EL (cell line): ENCODE measurements at regions not wholly inside any gene's neighbourhood (a gene's known extent, or its start where the extent isn't known, plus 50 kb on each side); places are given as distances from the start of the nearest gene placed in this dataset.

Experiments used
- DNase-seq: peaks from one replicate; pipeline ENCODE4 v3.0.0-alpha.2; 2016

GRCh38 chr5:2525351-2525750, 226.1 kb downstream of the IRX2 start:
- DNase-seq, result no peak

- no peak for DNase-seq
Measured at GRCh38 chr5:2524620-2525019, 226.9 kb downstream of the IRX2 start.

DNA sequence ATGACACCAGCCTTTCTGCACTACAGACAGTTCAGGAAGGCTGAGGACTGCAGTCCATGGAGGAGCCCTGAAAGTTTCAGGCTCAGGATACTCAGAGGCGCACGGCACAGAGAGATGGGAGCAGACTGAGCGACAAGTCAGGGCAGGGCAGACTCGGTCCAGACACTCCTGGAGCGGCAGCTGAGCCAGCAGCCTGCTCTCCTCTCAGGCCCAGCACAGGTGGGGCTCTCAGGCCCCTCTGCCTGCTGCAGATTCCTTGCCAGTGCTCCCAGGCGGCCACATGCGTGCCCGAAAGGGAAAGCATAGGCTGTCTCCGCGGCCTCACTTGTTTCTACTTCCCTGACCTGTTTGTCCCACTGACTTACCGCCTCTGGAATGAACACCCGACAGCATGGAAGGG, 228.3 kb downstream of the IRX2 start:
- no peak for DNase-seq

DNA sequence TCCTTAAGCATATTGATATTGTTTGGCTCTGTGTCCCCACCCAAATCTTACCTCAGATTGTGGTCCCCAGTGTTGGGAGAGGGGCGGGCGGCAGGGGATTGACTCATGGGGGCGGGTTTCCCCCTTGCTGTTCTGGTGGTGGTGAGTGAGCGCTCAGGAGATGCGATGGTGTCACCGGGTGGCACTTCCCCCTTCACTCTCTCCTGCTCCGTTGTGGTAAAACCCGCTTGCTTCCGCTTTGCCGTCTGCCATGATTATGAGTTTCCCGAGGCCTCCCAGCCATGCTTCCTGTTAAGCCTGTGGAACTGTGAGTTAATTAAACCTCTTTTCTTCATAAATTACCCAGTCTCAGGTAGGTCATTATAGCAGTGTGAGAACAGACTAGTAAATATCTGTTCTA, 229.1 kb downstream of the IRX2 start:
- no peak for DNase-seq

DNA sequence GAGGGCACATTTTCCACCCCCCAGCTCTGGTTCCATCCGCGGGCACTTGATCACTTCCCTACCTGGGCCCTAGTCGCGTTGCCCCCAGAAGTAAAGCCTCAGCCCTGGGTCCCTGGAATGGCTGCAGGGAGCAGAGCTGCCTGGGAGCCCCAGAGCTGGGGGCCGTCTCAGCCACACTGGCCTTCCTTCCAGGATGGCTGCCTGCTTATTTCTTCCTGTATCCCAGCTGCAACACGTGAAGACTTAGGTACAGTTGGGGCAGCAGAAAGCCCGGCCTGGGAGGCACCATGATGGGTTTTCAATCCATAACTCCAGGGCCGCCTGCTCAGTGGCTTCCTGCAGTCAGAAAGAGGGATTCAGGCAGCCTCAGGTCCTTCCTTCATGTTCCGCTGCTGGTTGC, 232.3 kb downstream of the IRX2 start:
- DNase-seq, result no peak

GRCh38 chr5:2517451-2517850, 234.0 kb downstream of the IRX2 start:
- no peak for DNase-seq

DNA sequence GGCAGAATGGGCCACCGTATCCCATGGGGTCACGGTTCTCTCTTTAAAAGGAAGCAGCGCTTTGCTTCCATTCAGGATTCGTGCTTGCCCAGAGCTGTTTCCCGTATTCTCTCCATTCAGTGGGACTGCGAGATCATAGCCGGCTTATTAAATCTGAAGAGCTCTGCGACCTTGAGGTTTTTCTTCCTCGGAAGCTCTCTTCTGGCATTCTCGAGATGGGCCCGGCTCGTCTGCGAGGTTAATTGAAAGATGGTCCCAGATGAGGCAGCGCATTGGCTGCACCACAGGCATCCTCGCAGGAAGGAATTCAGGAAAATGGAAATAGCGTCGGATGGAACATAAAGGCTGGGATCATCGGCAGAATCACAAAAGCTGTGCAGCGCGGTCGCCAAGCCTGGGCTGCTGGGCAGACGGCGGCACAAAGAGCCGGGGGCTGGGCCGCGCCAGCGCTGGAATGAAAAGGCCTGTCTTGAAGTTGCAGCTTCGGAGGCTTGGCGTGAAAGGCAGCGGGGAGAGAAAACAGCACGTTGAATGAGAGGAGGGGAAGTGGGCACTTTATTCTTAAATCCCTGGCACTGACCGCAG, 236.2 kb downstream of the IRX2 start:
- no peak for DNase-seq

DNA sequence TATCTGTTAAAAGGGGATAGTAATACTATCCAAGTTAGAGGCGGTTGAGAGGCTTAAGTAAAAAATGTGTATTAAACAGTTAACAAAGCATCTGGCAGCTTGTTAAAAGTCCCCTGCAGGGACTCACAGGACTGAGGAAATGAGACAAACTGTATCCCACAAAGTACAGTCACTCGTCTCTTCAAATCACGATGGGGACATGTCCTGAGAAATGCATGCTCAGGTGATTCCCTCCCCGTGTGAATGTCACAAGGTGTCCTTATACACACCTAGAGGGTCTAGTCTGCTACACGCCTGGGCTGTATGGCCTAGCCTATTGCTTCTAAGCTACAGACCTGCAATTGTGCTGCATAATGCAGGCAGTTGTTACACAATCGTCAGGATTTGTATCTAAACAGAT, 237.0 kb downstream of the IRX2 start:
- no peak for DNase-seq

- no peak for DNase-seq
Measured at GRCh38 chr5:2511706-2512105, 239.8 kb downstream of the IRX2 start.

DNA sequence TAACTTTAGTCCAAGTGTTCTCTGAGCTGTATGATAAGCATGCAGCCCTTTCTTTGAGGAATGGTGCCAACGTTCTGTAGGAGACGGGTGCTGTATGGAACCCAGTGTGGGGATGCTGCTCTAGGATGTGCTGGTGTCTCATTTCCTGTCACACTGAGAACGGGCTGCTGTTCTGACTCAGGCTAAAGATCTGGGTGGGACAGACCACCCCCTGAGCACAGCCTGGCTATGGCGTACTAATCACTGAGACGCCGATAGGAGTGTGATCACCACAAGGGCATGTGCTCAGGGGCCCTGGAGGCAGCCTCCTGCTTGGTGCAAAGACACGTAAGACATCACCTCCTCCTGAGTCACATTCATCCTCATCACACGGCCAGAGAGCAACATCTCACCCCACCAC, 240.4 kb downstream of the IRX2 start:
- DNase-seq, result no peak

DNA sequence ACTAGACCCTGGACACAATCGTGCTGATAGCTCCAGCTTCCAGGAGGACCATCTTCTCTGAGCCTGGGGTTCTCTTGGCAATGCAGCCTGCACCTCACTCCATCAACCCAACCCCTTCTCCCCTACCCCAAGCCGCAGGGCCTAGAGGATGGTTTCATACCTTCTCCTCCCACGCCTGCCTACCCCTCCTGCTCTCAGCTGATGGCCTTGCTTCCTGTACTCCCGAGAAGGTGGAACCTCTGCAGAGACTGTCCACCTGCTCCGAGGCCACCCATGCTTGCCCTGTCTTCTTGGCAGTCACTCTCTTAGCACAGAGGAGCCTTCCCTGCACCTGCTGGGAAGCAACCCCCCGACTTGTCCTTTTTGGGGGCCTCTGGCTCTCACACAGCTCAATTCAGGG, 241.9 kb downstream of the IRX2 start:
- no peak for DNase-seq

GRCh38 chr5:2508514-2508913, 243.0 kb downstream of the IRX2 start:
- no peak for DNase-seq

DNA sequence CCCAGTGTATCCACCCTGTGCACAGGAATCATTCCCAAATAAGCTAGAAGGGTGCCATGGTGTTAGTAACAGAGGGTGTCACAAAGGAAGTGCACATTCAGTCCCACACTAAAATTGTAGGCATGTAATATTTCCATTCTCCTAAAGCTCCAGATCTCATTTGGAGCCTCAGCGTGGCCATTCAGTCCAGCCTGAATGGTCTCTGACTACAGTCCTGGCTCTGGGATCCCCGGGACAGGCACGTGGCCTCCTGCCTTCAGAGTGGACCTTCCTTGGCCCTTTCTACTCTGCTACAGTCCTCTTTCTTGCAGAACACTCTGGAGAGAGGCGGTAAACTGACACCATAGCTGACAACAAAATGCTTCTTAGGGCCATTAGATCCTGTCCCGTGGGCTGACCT, 243.9 kb downstream of the IRX2 start:
- no peak for DNase-seq

DNA sequence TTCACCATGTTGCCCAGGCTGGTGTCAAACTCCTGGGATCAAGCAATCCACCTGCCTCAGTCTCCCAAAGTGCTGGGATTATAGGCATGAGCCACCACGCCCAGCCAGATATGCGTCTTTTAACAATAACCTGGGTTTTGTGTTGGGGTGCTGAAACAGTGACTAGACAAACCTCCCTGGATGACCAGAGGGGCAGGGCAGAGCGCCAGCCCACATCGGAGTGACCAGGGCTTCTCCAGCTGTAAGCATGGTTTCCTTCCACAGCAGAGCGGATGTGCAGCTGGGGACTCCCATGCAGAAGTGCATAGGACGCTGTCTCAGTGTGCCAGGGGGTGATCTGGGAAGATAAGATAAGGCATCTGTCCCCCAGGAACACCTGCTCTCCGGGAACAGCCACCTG, 244.9 kb downstream of the IRX2 start:
- DNase-seq, result no peak

- no peak for DNase-seq
Measured at GRCh38 chr5:2505217-2505616, 246.3 kb downstream of the IRX2 start.

DNA sequence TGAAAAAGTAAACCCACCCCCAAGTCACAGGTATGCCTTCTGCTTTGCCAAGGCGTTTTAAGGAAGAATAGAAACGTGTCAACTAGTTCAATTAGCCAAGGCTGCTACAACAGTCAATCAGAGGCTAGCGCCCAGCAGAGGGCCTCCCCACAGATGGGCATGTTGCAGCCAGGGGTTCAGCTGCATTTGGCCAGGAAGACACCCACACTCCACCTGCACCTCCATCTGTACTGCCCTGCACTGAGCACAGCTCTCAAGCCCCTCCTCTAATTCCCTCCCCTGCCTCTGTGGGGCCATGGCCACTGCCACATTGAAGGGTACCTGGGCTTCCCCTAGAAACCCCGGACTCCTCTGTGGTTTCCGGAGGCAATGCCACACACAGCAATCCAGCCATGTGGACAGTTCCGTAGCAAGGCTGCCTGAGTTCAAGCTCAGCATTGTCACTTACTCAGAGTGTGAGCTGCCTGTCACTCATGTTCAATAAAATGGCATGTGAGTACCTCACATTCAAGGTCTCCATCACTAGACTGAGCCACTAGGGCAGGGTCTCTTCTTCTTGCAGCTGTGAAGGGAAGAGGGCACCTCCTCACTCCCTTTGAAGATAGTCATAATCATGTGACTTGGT, 248.4 kb downstream of the IRX2 start:
- DNase-seq, result no peak

DNA sequence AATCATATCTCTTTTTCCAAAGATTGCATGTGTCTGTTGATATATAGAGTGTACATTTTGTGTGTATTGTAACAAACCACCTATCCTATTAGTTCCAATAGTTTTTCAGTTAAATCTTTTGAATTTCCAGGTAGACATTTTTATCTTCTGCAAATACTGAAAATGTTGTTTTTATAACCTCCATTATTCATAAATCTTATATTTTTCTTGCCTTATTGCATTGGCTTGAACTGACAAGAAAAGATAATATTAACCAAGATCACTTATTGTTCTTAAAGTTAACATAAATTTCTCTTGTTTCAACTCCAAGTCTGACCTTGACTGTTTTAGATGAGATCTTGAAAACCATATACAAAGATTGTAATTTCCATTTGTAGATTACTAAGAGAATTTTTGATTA, 251.6 kb downstream of the IRX2 start:
- no peak for DNase-seq

- no peak for DNase-seq
Measured at GRCh38 chr5:2496891-2497290, 254.6 kb downstream of the IRX2 start.

- no peak for DNase-seq
Measured at GRCh38 chr5:2496126-2496525, 255.4 kb downstream of the IRX2 start.

GRCh38 chr5:2493356-2493755, 258.1 kb downstream of the IRX2 start:
- no peak for DNase-seq

DNA sequence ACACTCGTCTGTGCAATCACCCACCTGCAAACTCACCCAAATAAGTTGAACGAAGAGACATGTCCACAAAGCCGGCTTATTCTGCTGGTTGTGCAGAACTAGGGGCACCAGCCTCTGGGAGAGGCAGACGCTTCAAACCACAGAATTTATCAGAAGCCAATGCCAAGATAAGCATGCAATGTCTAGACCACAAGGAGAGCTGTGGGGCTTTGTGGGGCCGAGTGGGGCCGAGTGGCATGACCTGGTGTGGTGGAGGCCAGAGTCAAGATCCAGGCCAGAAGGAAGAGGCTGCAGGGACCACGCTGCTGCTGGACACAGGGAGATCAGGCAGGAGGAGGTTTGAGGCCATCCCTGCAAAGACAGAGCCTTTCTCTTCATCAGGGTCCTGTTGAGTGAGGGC, 259.0 kb downstream of the IRX2 start:
- no peak for DNase-seq

GRCh38 chr5:2491846-2492245, 259.6 kb downstream of the IRX2 start:
- no peak for DNase-seq

DNA sequence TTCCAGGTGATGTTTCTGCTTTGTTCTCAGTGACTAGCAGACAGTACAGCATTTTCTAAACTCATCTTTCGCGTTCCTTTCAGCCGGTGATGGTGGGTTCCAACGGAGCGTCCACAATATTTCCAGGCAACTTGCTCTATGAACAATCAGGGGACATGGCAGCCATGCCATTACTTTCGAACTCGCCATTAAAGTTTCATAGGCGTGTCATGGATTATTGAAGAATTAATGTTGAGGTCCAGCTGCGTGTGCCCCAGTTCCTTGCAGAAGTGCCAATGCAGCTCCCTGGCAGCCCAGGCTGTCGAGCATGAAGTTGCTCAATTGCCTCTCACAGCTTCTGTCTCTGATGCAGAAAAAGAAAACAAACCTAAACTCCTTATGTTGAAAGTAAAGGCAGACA, 262.2 kb downstream of the IRX2 start:
- no peak for DNase-seq

DNA sequence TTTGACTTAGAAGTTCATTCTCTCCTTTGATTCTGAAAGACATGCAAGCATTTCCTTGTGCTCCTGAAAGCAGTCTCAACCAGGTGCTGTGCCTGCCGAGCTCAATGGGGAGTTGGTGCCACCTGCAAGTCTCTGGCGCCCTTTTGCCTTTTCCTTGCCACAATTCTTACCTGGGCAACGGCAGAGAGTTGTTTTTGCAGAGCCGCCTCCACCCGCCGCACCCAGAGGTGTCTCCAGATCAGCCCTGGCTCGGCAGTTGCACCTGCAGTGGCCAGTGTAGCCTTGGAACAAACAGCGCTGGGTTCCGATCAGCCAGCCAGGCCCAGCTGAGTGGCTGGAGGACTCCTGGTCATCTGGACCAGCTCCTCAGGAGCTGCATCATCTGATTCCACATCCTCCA, 262.9 kb downstream of the IRX2 start:
- DNase-seq, result no peak

DNA sequence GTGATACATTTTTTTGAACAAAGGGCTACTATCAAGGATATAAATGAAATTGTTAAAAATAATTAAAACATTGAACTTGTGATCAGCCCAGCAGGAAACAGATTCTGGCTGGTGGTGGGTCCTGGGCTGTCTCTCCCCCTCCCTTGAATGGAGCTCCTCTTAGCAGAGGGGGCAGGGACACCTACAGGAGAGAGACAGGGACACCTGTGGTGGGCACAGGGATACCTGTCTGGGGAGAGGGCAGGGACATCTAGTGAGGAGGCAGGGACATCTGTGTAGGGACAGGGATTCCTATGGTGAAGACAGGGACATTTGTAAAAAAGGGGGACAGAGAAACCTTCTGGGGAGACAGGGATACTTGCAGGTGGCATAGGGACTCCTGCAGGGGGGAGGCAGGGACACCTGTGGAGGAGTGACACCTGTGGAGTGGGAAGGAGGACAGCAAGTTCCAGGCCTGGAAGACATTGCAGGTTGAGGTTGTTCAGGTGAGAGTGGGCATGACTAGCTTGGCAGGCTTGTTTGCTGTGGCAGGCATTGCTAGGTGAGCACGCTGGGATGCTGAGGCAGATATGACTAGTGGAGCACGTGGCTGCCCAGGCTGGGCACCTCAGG, 264.2 kb downstream of the IRX2 start:
- DNase-seq, result no peak
